ENCODE measurements at regions not wholly inside any gene's neighbourhood (a gene's known extent, or its start where the extent isn't known, plus 50 kb on each side); places are given as distances from the start of the nearest gene placed in this dataset.

GRCh38 chr4:12595489-12595888 lies 888.7 kb downstream of the RAB28 start:
- no peaks in the 10 kb centered on the region for H3K27me3 ChIP-seq (ENCODE audit: low read depth, low read length)
- H3K9me3 ChIP-seq (ENCODE audit: control insufficient read depth in 1 of 2, low read length in 2 of 2): peaks cover 0 to 2% of the 10 kb centered on the region in 2 donors
- no peak overlapping the region for H3K4me3 ChIP-seq (ENCODE audit: low read depth in 1 of 2, low read length in 2 of 2)
- no peaks in the 10 kb centered on the region for H3K4me1 ChIP-seq (ENCODE audit: control insufficient read depth in 1 of 2, insufficient read depth in 2 of 2, low read length in 2 of 2)
- no peak overlapping the region for H3K27ac ChIP-seq (ENCODE audit: low read length)
- no peaks in the 10 kb centered on the region for H3K36me3 ChIP-seq (ENCODE audit: control insufficient read depth in 1 of 2, insufficient read depth in 2 of 2, low read length in 2 of 2)

- H3K27me3 ChIP-seq (ENCODE audit: low read depth, low read length): no peaks in the 10 kb centered on the region
- H3K9me3 ChIP-seq (ENCODE audit: control insufficient read depth in 1 of 2, low read length in 2 of 2): no peaks in the 10 kb centered on the region
- H3K4me1 ChIP-seq (ENCODE audit: control insufficient read depth in 1 of 2, insufficient read depth in 2 of 2, low read length in 2 of 2): no peaks in the 10 kb centered on the region
- H3K27ac ChIP-seq (ENCODE audit: low read length): no peak overlapping the region
- no peak overlapping the region for H3K4me3 ChIP-seq (ENCODE audit: low read depth in 1 of 2, low read length in 2 of 2)
- no peaks in the 10 kb centered on the region for H3K36me3 ChIP-seq (ENCODE audit: control insufficient read depth in 1 of 2, insufficient read depth in 2 of 2, low read length in 2 of 2)
Measured at GRCh38 chr4:12588582-12588981, 895.6 kb downstream of the RAB28 start.

- no peaks in the 10 kb centered on the region for H3K4me1 ChIP-seq (ENCODE audit: control insufficient read depth in 1 of 2, insufficient read depth in 2 of 2, low read length in 2 of 2)
- no peak overlapping the region for H3K4me3 ChIP-seq (ENCODE audit: low read depth in 1 of 2, low read length in 2 of 2)
- no peak overlapping the region for H3K27ac ChIP-seq (ENCODE audit: low read length)
- H3K9me3 ChIP-seq (ENCODE audit: control insufficient read depth in 1 of 2, low read length in 2 of 2): no peaks in the 10 kb centered on the region
- no peaks in the 10 kb centered on the region for H3K27me3 ChIP-seq (ENCODE audit: low read depth, low read length)
- H3K36me3 ChIP-seq (ENCODE audit: control insufficient read depth in 1 of 2, insufficient read depth in 2 of 2, low read length in 2 of 2): no peaks in the 10 kb centered on the region
Measured at GRCh38 chr4:12586242-12587006, 897.7 kb downstream of the RAB28 start.

- no peak overlapping the region for H3K27ac ChIP-seq (ENCODE audit: low read length)
- H3K27me3 ChIP-seq (ENCODE audit: low read depth, low read length): no peaks in the 10 kb centered on the region
- H3K4me3 ChIP-seq (ENCODE audit: low read depth in 1 of 2, low read length in 2 of 2): no peak overlapping the region
- no peaks in the 10 kb centered on the region for H3K4me1 ChIP-seq (ENCODE audit: control insufficient read depth in 1 of 2, insufficient read depth in 2 of 2, low read length in 2 of 2)
- H3K36me3 ChIP-seq (ENCODE audit: control insufficient read depth in 1 of 2, insufficient read depth in 2 of 2, low read length in 2 of 2): no peaks in the 10 kb centered on the region
- no peaks in the 10 kb centered on the region for H3K9me3 ChIP-seq (ENCODE audit: control insufficient read depth in 1 of 2, low read length in 2 of 2)
Measured at GRCh38 chr4:12584116-12584875, 899.8 kb downstream of the RAB28 start.

- Histone ChIP-seq H3K27ac (ENCODE audit: low read length) (no peak overlapping the region), H3K4me1 (ENCODE audit: control insufficient read depth in 1 of 2, insufficient read depth in 2 of 2, low read length in 2 of 2) (no peaks in the 10 kb centered on the region), H3K4me3 (ENCODE audit: low read depth in 1 of 2, low read length in 2 of 2) (no peak overlapping the region), H3K9me3 (ENCODE audit: control insufficient read depth in 1 of 2, low read length in 2 of 2) (no peaks in the 10 kb centered on the region), H3K36me3 (ENCODE audit: control insufficient read depth in 1 of 2, insufficient read depth in 2 of 2, low read length in 2 of 2) (no peaks in the 10 kb centered on the region), H3K27me3 (ENCODE audit: low read depth, low read length) (no peaks in the 10 kb centered on the region)
Measured at GRCh38 chr4:12583275-12583674, 900.9 kb downstream of the RAB28 start.

- Histone ChIP-seq H3K4me3 (ENCODE audit: low read depth in 1 of 2, low read length in 2 of 2) (no peak overlapping the region), H3K36me3 (ENCODE audit: control insufficient read depth in 1 of 2, insufficient read depth in 2 of 2, low read length in 2 of 2) (no peaks in the 10 kb centered on the region), H3K9me3 (ENCODE audit: control insufficient read depth in 1 of 2, low read length in 2 of 2) (no peaks in the 10 kb centered on the region), H3K27ac (ENCODE audit: low read length) (no peak overlapping the region), H3K27me3 (ENCODE audit: low read depth, low read length) (no peaks in the 10 kb centered on the region), H3K4me1 (ENCODE audit: control insufficient read depth in 1 of 2, insufficient read depth in 2 of 2, low read length in 2 of 2) (no peaks in the 10 kb centered on the region)
Measured at GRCh38 chr4:12580787-12581186, 903.4 kb downstream of the RAB28 start.

GRCh38 chr4:12579172-12579571 lies 905.0 kb downstream of the RAB28 start:
- Histone ChIP-seq H3K27ac (ENCODE audit: low read length) (no peak overlapping the region), H3K4me1 (ENCODE audit: control insufficient read depth in 1 of 2, insufficient read depth in 2 of 2, low read length in 2 of 2) (no peaks in the 10 kb centered on the region), H3K4me3 (ENCODE audit: low read depth in 1 of 2, low read length in 2 of 2) (no peak overlapping the region), H3K36me3 (ENCODE audit: control insufficient read depth in 1 of 2, insufficient read depth in 2 of 2, low read length in 2 of 2) (no peaks in the 10 kb centered on the region), H3K9me3 (ENCODE audit: control insufficient read depth in 1 of 2, low read length in 2 of 2) (no peaks in the 10 kb centered on the region), H3K27me3 (ENCODE audit: low read depth, low read length) (no peaks in the 10 kb centered on the region)

GRCh38 chr4:12576409-12576808 lies 907.7 kb downstream of the RAB28 start:
- H3K4me1 ChIP-seq (ENCODE audit: control insufficient read depth in 1 of 2, insufficient read depth in 2 of 2, low read length in 2 of 2): no peaks in the 10 kb centered on the region
- H3K27me3 ChIP-seq (ENCODE audit: low read depth, low read length): no peaks in the 10 kb centered on the region
- H3K36me3 ChIP-seq (ENCODE audit: control insufficient read depth in 1 of 2, insufficient read depth in 2 of 2, low read length in 2 of 2): no peaks in the 10 kb centered on the region
- no peak overlapping the region for H3K27ac ChIP-seq (ENCODE audit: low read length)
- no peaks in the 10 kb centered on the region for H3K9me3 ChIP-seq (ENCODE audit: control insufficient read depth in 1 of 2, low read length in 2 of 2)
- H3K4me3 ChIP-seq (ENCODE audit: low read depth in 1 of 2, low read length in 2 of 2): no peak overlapping the region

GRCh38 chr4:12573716-12574115 lies 910.4 kb downstream of the RAB28 start:
- Histone ChIP-seq H3K9me3 (ENCODE audit: control insufficient read depth in 1 of 2, low read length in 2 of 2) (no peaks in the 10 kb centered on the region), H3K36me3 (ENCODE audit: control insufficient read depth in 1 of 2, insufficient read depth in 2 of 2, low read length in 2 of 2) (no peaks in the 10 kb centered on the region), H3K4me1 (ENCODE audit: control insufficient read depth in 1 of 2, insufficient read depth in 2 of 2, low read length in 2 of 2) (no peaks in the 10 kb centered on the region), H3K27me3 (ENCODE audit: low read depth, low read length) (no peaks in the 10 kb centered on the region), H3K4me3 (ENCODE audit: low read depth in 1 of 2, low read length in 2 of 2) (no peak overlapping the region), H3K27ac (ENCODE audit: low read length) (no peak overlapping the region)

GRCh38 chr4:12562476-12563140 lies 921.5 kb downstream of the RAB28 start:
- Histone ChIP-seq H3K9me3 (ENCODE audit: control insufficient read depth in 1 of 2, low read length in 2 of 2) (no peaks in the 10 kb centered on the region), H3K4me3 (ENCODE audit: low read depth in 1 of 2, low read length in 2 of 2) (no peak overlapping the region), H3K27ac (ENCODE audit: low read length) (no peak overlapping the region), H3K27me3 (ENCODE audit: low read depth, low read length) (no peaks in the 10 kb centered on the region), H3K36me3 (ENCODE audit: control insufficient read depth in 1 of 2, insufficient read depth in 2 of 2, low read length in 2 of 2) (no peaks in the 10 kb centered on the region), H3K4me1 (ENCODE audit: control insufficient read depth in 1 of 2, insufficient read depth in 2 of 2, low read length in 2 of 2) (no peaks in the 10 kb centered on the region)

GRCh38 chr4:12562021-12562420 lies 922.1 kb downstream of the RAB28 start:
- no peaks in the 10 kb centered on the region for H3K9me3 ChIP-seq (ENCODE audit: control insufficient read depth in 1 of 2, low read length in 2 of 2)
- no peaks in the 10 kb centered on the region for H3K4me1 ChIP-seq (ENCODE audit: control insufficient read depth in 1 of 2, insufficient read depth in 2 of 2, low read length in 2 of 2)
- H3K27me3 ChIP-seq (ENCODE audit: low read depth, low read length): no peaks in the 10 kb centered on the region
- no peak overlapping the region for H3K27ac ChIP-seq (ENCODE audit: low read length)
- H3K36me3 ChIP-seq (ENCODE audit: control insufficient read depth in 1 of 2, insufficient read depth in 2 of 2, low read length in 2 of 2): no peaks in the 10 kb centered on the region
- H3K4me3 ChIP-seq (ENCODE audit: low read depth in 1 of 2, low read length in 2 of 2): no peak overlapping the region
